ENCODE measurements at regions not wholly inside any gene's neighbourhood (a gene's known extent, or its start where the extent isn't known, plus 50 kb on each side); places are given as distances from the start of the nearest gene placed in this dataset.

DNA sequence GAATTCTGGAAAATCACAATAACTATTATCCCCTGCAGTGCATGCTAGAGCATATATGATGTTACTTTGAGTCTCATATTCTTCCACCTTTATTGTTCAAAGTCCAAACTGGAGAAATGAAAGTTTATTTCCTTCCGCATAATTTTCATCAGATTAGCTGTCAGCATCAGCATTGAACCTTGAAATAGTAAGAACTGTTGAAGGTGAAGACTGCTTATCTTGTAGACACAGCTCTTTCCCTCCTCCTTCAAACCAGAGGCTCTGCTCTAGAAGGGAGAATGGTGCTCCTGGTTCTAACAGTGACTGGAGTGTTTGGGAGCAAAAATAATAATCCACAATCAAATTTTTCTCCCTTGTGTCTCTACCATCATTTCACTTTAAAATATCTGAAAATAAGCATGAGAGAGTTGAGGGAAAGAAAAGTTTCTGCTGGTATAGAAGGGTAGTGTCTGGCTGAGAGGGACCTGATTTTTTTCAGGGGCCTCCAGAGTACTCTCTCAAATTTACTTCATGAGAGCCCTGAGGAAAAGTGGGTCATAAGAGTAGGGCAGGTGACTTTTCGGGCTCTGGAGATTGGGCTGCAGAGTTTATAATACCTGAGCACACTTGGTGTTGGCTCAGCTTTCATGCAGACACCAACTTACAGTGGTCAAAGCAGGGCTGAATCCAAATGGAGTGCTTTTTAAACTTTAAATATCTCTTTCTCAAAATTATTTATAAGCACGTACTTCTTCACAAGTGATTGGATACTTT, 170.4 kb downstream of the ZDHHC21 start (continued):
- TF ChIP-seq HMGN3 (IDR thresholded peaks at IDR 0.05; ENCODE audit: borderline replicate concordance, extremely low read depth, insufficient read length, low read depth, low read length) (no peak), SP1 (CRISPR knock-in tag; IDR thresholded peaks at IDR 0.05) (no peak), ZNF133 (CRISPR knock-in tag; IDR thresholded peaks at IDR 0.05) (no peak), RFX5 (IDR thresholded peaks at IDR 0.05; ENCODE audit: low read depth, low read length) (no peak), RAD21 (CRISPR knock-in tag; conservative IDR thresholded peaks at IDR 0.05 in 1 of 2, IDR thresholded peaks at IDR 0.05 in 1 of 2) (no peak; a peak in 1 of 4 replicates), HMG20A (CRISPR knock-in tag; conservative IDR thresholded peaks at IDR 0.05) (no peak), FOXP1 (CRISPR knock-in tag; IDR thresholded peaks at IDR 0.05) (no peak), PRPF4 (IDR thresholded peaks at IDR 0.05; ENCODE audit: insufficient read depth, low read depth, low read length, poor library complexity, severe bottlenecking) (no peak), HSF4 (CRISPR knock-in tag; IDR thresholded peaks at IDR 0.05; ENCODE audit: borderline replicate concordance) (no peak), RNF2 (IDR thresholded peaks at IDR 0.05) (peak; percentile 81), EZH2 (IDR thresholded peaks at IDR 0.05; ENCODE audit: borderline replicate concordance, low read depth, low read length) (no peak), ZNF253 (CRISPR knock-in tag; conservative IDR thresholded peaks at IDR 0.05) (no peak), SMARCA5 (IDR thresholded peaks at IDR 0.05) (no peak), RBFOX2 (IDR thresholded peaks at IDR 0.05; ENCODE audit: low read depth, low read length) (no peak), ZNF79 (CRISPR knock-in tag; IDR thresholded peaks at IDR 0.05; ENCODE audit: low read depth) (no peak), ZNF354B (CRISPR knock-in tag; IDR thresholded peaks at IDR 0.05) (no peak), POLR2AphosphoS2 (IDR thresholded peaks at IDR 0.05; ENCODE audit: low read length) (no peak), NFE2L1 (tag; IDR thresholded peaks at IDR 0.05; ENCODE audit: borderline replicate concordance, low read depth) (no peak), CSDE1 (IDR thresholded peaks at IDR 0.05) (no peak), KDM4B (IDR thresholded peaks at IDR 0.05; ENCODE audit: borderline replicate concordance in 2 of 2, low read depth in 1 of 2) (no peak), MYC (IDR thresholded peaks at IDR 0.05; ENCODE audit: low read depth, low read length) (no peak), MYC (CRISPR knock-in tag; IDR thresholded peaks at IDR 0.05; ENCODE audit: borderline replicate concordance, low read depth) (no peak), SMAD1 (IDR thresholded peaks at IDR 0.05; ENCODE audit: low read depth, low read length, partially characterized antibody) (peak; percentile 42), E2F3 (CRISPR knock-in tag; IDR thresholded peaks at IDR 0.05) (no peak), KLF6 (CRISPR knock-in tag; IDR thresholded peaks at IDR 0.05; ENCODE audit: borderline replicate concordance) (no peak), PHTF2 (CRISPR knock-in tag; IDR thresholded peaks at IDR 0.05) (no peak), ZNF707 (CRISPR knock-in tag; conservative IDR thresholded peaks at IDR 0.05) (no peak), BCL6 (CRISPR knock-in tag; IDR thresholded peaks at IDR 0.05) (no peak)
- TF ChIP-seq, protein P1, sequence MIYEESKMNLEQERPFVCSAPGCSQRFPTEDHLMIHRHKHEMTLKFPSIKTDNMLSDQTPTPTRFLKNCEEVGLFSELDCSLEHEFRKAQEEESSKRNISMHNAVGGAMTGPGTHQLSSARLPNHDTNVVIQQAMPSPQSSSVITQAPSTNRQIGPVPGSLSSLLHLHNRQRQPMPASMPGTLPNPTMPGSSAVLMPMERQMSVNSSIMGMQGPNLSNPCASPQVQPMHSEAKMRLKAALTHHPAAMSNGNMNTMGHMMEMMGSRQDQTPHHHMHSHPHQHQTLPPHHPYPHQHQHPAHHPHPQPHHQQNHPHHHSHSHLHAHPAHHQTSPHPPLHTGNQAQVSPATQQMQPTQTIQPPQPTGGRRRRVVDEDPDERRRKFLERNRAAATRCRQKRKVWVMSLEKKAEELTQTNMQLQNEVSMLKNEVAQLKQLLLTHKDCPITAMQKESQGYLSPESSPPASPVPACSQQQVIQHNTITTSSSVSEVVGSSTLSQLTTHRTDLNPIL (CRISPR knock-in tag; IDR thresholded peaks at IDR 0.05): no peak
- TF ChIP-seq, protein P2, sequence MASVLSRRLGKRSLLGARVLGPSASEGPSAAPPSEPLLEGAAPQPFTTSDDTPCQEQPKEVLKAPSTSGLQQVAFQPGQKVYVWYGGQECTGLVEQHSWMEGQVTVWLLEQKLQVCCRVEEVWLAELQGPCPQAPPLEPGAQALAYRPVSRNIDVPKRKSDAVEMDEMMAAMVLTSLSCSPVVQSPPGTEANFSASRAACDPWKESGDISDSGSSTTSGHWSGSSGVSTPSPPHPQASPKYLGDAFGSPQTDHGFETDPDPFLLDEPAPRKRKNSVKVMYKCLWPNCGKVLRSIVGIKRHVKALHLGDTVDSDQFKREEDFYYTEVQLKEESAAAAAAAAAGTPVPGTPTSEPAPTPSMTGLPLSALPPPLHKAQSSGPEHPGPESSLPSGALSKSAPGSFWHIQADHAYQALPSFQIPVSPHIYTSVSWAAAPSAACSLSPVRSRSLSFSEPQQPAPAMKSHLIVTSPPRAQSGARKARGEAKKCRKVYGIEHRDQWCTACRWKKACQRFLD (CRISPR knock-in tag; IDR thresholded peaks at IDR 0.05): no peak

Measured in K562 (cell line).